ENCODE measurements at regions not wholly inside any gene's neighbourhood (a gene's known extent, or its start where the extent isn't known, plus 50 kb on each side); places are given as distances from the start of the nearest gene placed in this dataset.

DNA sequence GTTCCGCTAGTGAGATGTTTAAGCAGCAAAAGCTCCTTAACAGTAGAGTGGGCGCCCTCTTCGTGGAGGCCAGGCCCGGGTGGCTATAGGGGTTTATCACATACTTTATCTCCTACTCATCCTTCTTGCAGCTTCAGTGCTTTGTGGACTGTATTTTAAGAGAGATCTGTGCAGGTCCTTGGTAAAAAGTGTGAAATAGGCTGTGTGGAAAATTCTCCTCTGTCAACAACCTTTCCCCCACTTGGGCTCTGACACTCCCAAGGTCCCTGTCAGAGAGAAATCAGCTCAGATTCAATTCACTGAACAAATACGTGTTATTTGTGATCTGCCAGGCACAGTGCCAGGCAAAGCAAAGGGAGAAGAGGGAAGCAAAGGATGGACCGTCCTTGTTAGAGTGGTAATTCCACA lies 214.3 kb upstream of the PPARGC1A start:
- Histone ChIP-seq H3K9me3 (ENCODE audit: insufficient read depth in 2 of 2, low read depth in 1 of 2, low read length in 1 of 2) (no peaks in the 10 kb centered on the region), H3K9ac (replicated peaks in 1 of 4; ENCODE audit: extremely low read depth in 1 of 4, low read depth in 3 of 4, low read length in 3 of 4) (no peak overlapping the region), H3K36me3 (ENCODE audit: control insufficient read depth in 2 of 4, insufficient read depth in 4 of 4, low read length in 3 of 4) (no peaks in the 10 kb centered on the region), H4K5ac (ENCODE audit: insufficient read length, low read depth, low read length) (no peak overlapping the region), H3K79me1 (ENCODE audit: low read depth, low read length) (no peaks in the 10 kb centered on the region), H2BK20ac (ENCODE audit: low read length) (no peak overlapping the region), H3K27ac (ENCODE audit: low read depth, low read length) (no peak overlapping the region), H2BK5ac (ENCODE audit: low read depth, low read length) (no peak overlapping the region), H3K4me2 (ENCODE audit: insufficient read depth in 1 of 2, low read depth in 2 of 2, low read length in 2 of 2) (no peak overlapping the region), H3K79me2 (ENCODE audit: control insufficient read depth in 1 of 2, insufficient read depth in 2 of 2, low read length in 2 of 2) (no peaks in the 10 kb centered on the region), H3K23ac (ENCODE audit: insufficient read length) (no peak overlapping the region), H3K4ac (replicated peaks; ENCODE audit: insufficient read length, low read depth, low read length) (no peak overlapping the region), H3K18ac (ENCODE audit: extremely low read depth, low read length) (no peak overlapping the region), H4K20me1 (replicated peaks in 1 of 2; ENCODE audit: control insufficient read depth in 1 of 2, insufficient read depth in 2 of 2, low read length in 2 of 2) (no peaks in the 10 kb centered on the region), H3K14ac (ENCODE audit: insufficient read length) (no peak overlapping the region), H3K4me3 (ENCODE audit: extremely low read depth in 1 of 4, insufficient read depth in 2 of 4, low read depth in 3 of 4, low read length in 4 of 4) (no peak overlapping the region), H3K23me2 (ENCODE audit: low read depth, low read length) (no peaks in the 10 kb centered on the region; the same call in 1 of the 2 replicates), H3K56ac (replicated peaks; ENCODE audit: insufficient read length, low read depth, low read length) (no peak overlapping the region), H3K27me3 (replicated peaks in 1 of 4; ENCODE audit: control insufficient read depth in 3 of 4, extremely low read depth in 1 of 4, insufficient read depth in 3 of 4, low read length in 3 of 4) (peaks cover 0 to 3% (median 0%) of the 10 kb centered on the region in 4 experiments; a peak in 1 of 7 replicates), H2BK15ac (ENCODE audit: low read length) (no peak overlapping the region), H3K4me1 (replicated peaks in 1 of 4; ENCODE audit: control insufficient read depth in 3 of 4, insufficient read depth in 4 of 4, low read length in 3 of 4) (no peaks in the 10 kb centered on the region), H2AFZ (ENCODE audit: low read length) (no peak overlapping the region), H4K8ac (ENCODE audit: extremely low read depth, insufficient read depth, low read length) (no peak overlapping the region), H2AK5ac (ENCODE audit: low read depth, low read length) (no peak overlapping the region), H4K91ac (replicated peaks; ENCODE audit: insufficient read length, low read length) (no peak overlapping the region), H2BK12ac (ENCODE audit: low read depth, low read length) (no peak overlapping the region), H2BK120ac (replicated peaks; ENCODE audit: low read depth, low read length) (no peak overlapping the region)
- CTCF ChIA-PET (ENCODE audit: partially characterized antibody), result interaction anchor here (0.6 to 1.5 kb wide), 4 partner anchors 13 to 130 kb away, joined by 3 to 7 read pairs (median 6); no protein-coding TSS in a partner anchor
- no peak for DNase-seq (ENCODE audit: low read depth in 1 of 2, low spot score in 2 of 2)
- POLR2A ChIA-PET (ENCODE audit: partially characterized antibody), result no interaction called here
- FAIRE-seq, result no peak
- WGBS, 2 experiments (ENCODE audit: extremely low coverage in 1 of 2, insufficient coverage in 1 of 2, insufficient read length in 1 of 2, insufficient replicate concordance in 2 of 2, low coverage in 1 of 2, low lambda C conversion rate in 2 of 2, missing lambda C conversion rate in 1 of 2), result 89% methylated on average over 6 of the region's 6 CpGs; no CpG with 5 or more reads in 1 of the 2 experiments
- TF ChIP-seq YY1 (IDR thresholded peaks at IDR 0.05; ENCODE audit: low read depth, low read length) (no peak), HDAC6 (IDR thresholded peaks at IDR 0.05; ENCODE audit: low read depth, low read length) (no peak), FOSL1 (IDR thresholded peaks at IDR 0.05; ENCODE audit: insufficient read depth, low read depth, low read length) (no peak), CHD1 (IDR thresholded peaks at IDR 0.05; ENCODE audit: low read depth, low read length) (no peak), BACH1 (IDR thresholded peaks at IDR 0.05; ENCODE audit: low read length) (no peak), SP1 (IDR thresholded peaks at IDR 0.05; ENCODE audit: low read depth, low read length) (no peak), TAF7 (optimal IDR thresholded peaks at IDR 0.05; ENCODE audit: borderline replicate concordance, low read depth, low read length) (no peak)
- TF ChIP-seq, protein P1, sequence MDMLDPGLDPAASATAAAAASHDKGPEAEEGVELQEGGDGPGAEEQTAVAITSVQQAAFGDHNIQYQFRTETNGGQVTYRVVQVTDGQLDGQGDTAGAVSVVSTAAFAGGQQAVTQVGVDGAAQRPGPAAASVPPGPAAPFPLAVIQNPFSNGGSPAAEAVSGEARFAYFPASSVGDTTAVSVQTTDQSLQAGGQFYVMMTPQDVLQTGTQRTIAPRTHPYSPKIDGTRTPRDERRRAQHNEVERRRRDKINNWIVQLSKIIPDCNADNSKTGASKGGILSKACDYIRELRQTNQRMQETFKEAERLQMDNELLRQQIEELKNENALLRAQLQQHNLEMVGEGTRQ (IDR thresholded peaks at IDR 0.05; ENCODE audit: low read length), result no peak
